GM19035 (cell line): ENCODE measurements at regions not wholly inside any gene's neighbourhood (a gene's known extent, or its start where the extent isn't known, plus 50 kb on each side); places are given as distances from the start of the nearest gene placed in this dataset.

ENCODE experiments used
- ATAC-seq: cut with Tn5 transposase; IDR thresholded peaks from one replicate; pipeline ENCODE4 v1.9.1; 2021; ENCODE audit not compliant: unreplicated experiment

- ATAC-seq = no peak
Observed at GRCh38 chr1:65486613-65487012, 66.1 kb downstream of the LEPR start.

GRCh38 chr1:65489481-65489880 is 69.0 kb downstream of the LEPR start:
- ATAC-seq = no peak

GRCh38 chr1:65490231-65491009 is 70.0 kb downstream of the LEPR start:
- ATAC-seq = no peak

GRCh38 chr1:65491472-65491871 is 71.0 kb downstream of the LEPR start:
- no peak for ATAC-seq

- ATAC-seq = no peak
Observed at GRCh38 chr1:65493802-65494201, 73.3 kb downstream of the LEPR start.

GRCh38 chr1:65494671-65495070 is 74.2 kb downstream of the LEPR start:
- ATAC-seq = no peak

GRCh38 chr1:65495137-65495536 is 74.7 kb downstream of the LEPR start:
- ATAC-seq = no peak

- no peak for ATAC-seq
Observed at GRCh38 chr1:65497256-65497830, 76.9 kb downstream of the LEPR start.

- ATAC-seq = no peak
Observed at GRCh38 chr1:65503427-65503826, 83.0 kb downstream of the LEPR start.

GRCh38 chr1:65504263-65504662 is 83.8 kb downstream of the LEPR start:
- ATAC-seq = no peak

- no peak for ATAC-seq
Observed at GRCh38 chr1:65505547-65506300, 85.3 kb downstream of the LEPR start.

- no peak for ATAC-seq
Observed at GRCh38 chr1:65508051-65508450, 87.6 kb downstream of the LEPR start.

GRCh38 chr1:65509912-65510680 is 89.6 kb downstream of the LEPR start:
- no peak for ATAC-seq

- no peak for ATAC-seq
Observed at GRCh38 chr1:65510961-65511360, 90.5 kb downstream of the LEPR start.

- ATAC-seq = no peak
Observed at GRCh38 chr1:65512383-65512782, 91.9 kb downstream of the LEPR start.

- no peak for ATAC-seq
Observed at GRCh38 chr1:65512967-65513780, 92.7 kb downstream of the LEPR start.

- ATAC-seq = no peak
Observed at GRCh38 chr1:65514041-65514440, 93.6 kb downstream of the LEPR start.

- no peak for ATAC-seq
Observed at GRCh38 chr1:65524931-65525265, 104.4 kb downstream of the LEPR start.

GRCh38 chr1:65525266-65526048 is 105.0 kb downstream of the LEPR start:
- no peak for ATAC-seq

- no peak for ATAC-seq
Observed at GRCh38 chr1:65526049-65526556, 105.6 kb downstream of the LEPR start.
